Esophagus muscularis mucosa (tissue), 4 donors: ENCODE measurements at regions not wholly inside any gene's neighbourhood (a gene's known extent, or its start where the extent isn't known, plus 50 kb on each side); places are given as distances from the start of the nearest gene placed in this dataset.

Experiments used
- DNase-seq: peaks from one replicate; pipeline ENCODE4 v3.0.0-alpha.2; 2017; ENCODE audit errors: extremely low spot score
- H3K27ac ChIP-seq, 4 donors: fragments of 200-600 bp; sonication (generic); replicated peaks in 1 of 4; 1 replicate in 3 of 4; 2 replicates in 1 of 4; pipeline ENCODE4 v1.5.1; 2016 to 2019; ENCODE audit warnings: mild to moderate bottlenecking in 1 of 4
- H3K27me3 ChIP-seq, 4 donors: fragments of 200-600 bp; sonication (generic); one replicate each; pipeline versions ENCODE4 v1.5.1 to v1.6.0; 2016 to 2019
- H3K36me3 ChIP-seq, 4 donors: fragments of 200-600 bp; sonication (generic); one replicate each; pipeline ENCODE4 v1.5.1; 2016 to 2019
- H3K4me1 ChIP-seq, 4 donors: fragments of 200-600 bp; sonication (generic); one replicate each; pipeline ENCODE4 v1.5.1; 2016 to 2019
- H3K4me3 ChIP-seq, 4 donors: fragments of 200-600 bp; sonication (generic); 1 replicate in 2 of 4; 2 replicates in 2 of 4; pipeline ENCODE4 v1.5.1; 2016 to 2019; ENCODE audit warnings: mild to moderate bottlenecking in 4 of 4, moderate library complexity in 1 of 4
- H3K9me3 ChIP-seq, 4 donors: fragments of 200-600 bp; sonication (generic); 1 replicate in 3 of 4; 2 replicates in 1 of 4; pipeline ENCODE4 v1.5.1; 2016 to 2019
- CTCF ChIP-seq, 3 experiments: fragments of 200-600 bp in 2 of 3; fragments of 450-650 bp in 1 of 3; sonication (generic) in 2 of 3; IDR thresholded peaks; one replicate each; pipeline ENCODE4 v1.5.1; 2017 to 2019; ENCODE audit warnings: antibody characterized with exemption in 3 of 3, mild to moderate bottlenecking in 2 of 3, moderate library complexity in 1 of 3
- EP300 ChIP-seq: sonication (generic); formaldehyde crosslinking; IDR thresholded peaks from one replicate; pipeline ENCODE4 v1.6.1; 2017; ENCODE audit warnings: antibody characterized with exemption
- POLR2A ChIP-seq: fragments of 450-650 bp; IDR thresholded peaks from one replicate; pipeline ENCODE4 v1.6.1; 2017; ENCODE audit warnings: antibody characterized with exemption, moderate library complexity, mild to moderate bottlenecking, low read depth
- POLR2AphosphoS5 ChIP-seq, 2 donors: sonication (generic); formaldehyde crosslinking; IDR thresholded peaks; one replicate each; pipeline ENCODE4 v1.6.1; 2017; ENCODE audit warnings: antibody characterized with exemption in 2 of 2
- WGBS: methylation state at CpG from one replicate; pipeline ENCODE4 v1.1.5; 2018; 5-methylcytosine and 5-hydroxymethylcytosine counted together
- intact Hi-C: fragments of 100-400 bp; cut with DNase I; formaldehyde crosslinking; loops from one replicate; pipeline ENCODE4 v1.15.1; 2023

GRCh38 chr15:47484997-47485396 lies 232.3 kb upstream of the SEMA6D start:
- WGBS = 84% methylated on average over 2 of the region's 2 CpGs
- no peak for DNase-seq
- Histone ChIP-seq H3K4me3 (no peak overlapping the region), H3K9me3 (no peaks in the 10 kb centered on the region), H3K27ac (no peak overlapping the region), H3K27me3 (no peaks in the 10 kb centered on the region), H3K36me3 (no peaks in the 10 kb centered on the region), H3K4me1 (no peaks in the 10 kb centered on the region)
- no peak for TF ChIP-seq CTCF (IDR thresholded peaks at IDR 0.05)
- TF ChIP-seq POLR2AphosphoS5 (IDR thresholded peaks at IDR 0.05) = no peak
- no peak for TF ChIP-seq EP300
- TF ChIP-seq POLR2A = no peak
- intact Hi-C loops = no loop called here

- TF ChIP-seq POLR2AphosphoS5 (IDR thresholded peaks at IDR 0.05) = no peak
- no peak for TF ChIP-seq CTCF (IDR thresholded peaks at IDR 0.05)
- TF ChIP-seq EP300 = no peak
- no peak for TF ChIP-seq POLR2A
- no peaks in the 10 kb centered on the region for H3K36me3 ChIP-seq
- no peak for DNase-seq
- H3K4me1 ChIP-seq = no peaks in the 10 kb centered on the region
- H3K9me3 ChIP-seq = no peaks in the 10 kb centered on the region
- H3K4me3 ChIP-seq = no peak overlapping the region
- no peak overlapping the region for H3K27ac ChIP-seq
- H3K27me3 ChIP-seq = no peaks in the 10 kb centered on the region
- intact Hi-C loops = no loop called here
- 88% methylated on average over 2 of the region's 2 CpGs for WGBS
These were observed 231.9 kb upstream of the SEMA6D start for GRCh38 chr15:47485419-47485818.

DNA sequence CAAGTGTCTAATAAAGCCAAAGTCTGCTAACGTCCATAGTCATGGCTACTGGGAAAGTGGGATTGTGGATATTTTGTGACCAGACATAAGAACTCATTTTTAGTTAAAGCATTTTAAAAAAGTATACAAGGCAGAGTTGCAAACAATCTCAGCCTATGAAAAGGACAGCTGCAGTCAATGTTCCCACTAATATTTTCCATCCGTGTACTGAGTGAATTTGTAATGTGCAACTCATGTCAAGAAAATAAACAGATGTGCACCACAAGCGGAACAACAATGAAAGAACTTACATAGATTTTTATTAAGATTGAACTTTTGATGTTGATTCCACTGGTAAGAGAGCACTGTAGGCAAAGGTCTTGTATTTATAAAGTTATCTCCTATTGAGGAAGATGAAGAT lies 231.3 kb upstream of the SEMA6D start:
- 75% methylated on average over 3 of the region's 3 CpGs for WGBS
- Histone ChIP-seq H3K4me3 (no peak overlapping the region), H3K27me3 (no peaks in the 10 kb centered on the region), H3K36me3 (no peaks in the 10 kb centered on the region), H3K4me1 (no peaks in the 10 kb centered on the region), H3K9me3 (no peaks in the 10 kb centered on the region), H3K27ac (no peak overlapping the region)
- no peak for DNase-seq
- intact Hi-C loops = no loop called here
- TF ChIP-seq CTCF (IDR thresholded peaks at IDR 0.05) (no peak), POLR2A (no peak), POLR2AphosphoS5 (IDR thresholded peaks at IDR 0.05) (no peak), EP300 (no peak)

DNA sequence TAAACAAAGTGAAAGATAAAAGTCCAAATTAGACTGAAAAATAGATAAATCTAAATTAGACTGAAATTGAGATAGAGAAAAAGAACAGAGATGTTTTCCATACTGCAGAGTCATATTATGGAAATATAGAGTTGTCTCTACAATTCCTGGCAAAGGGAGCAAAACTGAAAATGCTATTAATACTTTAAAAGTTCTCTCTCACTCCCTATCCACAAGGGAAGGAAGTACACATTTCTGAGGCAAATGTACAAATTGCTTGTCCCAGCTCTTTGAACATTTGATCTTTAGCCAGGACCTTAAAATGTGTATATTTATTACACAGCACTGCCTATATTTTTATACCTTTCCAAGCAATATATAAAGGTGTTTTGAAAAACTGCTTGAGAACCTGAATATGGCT lies 225.1 kb upstream of the SEMA6D start:
- H3K27ac ChIP-seq = no peak overlapping the region
- H3K9me3 ChIP-seq = no peaks in the 10 kb centered on the region
- TF ChIP-seq POLR2AphosphoS5 (IDR thresholded peaks at IDR 0.05) (no peak), POLR2A (no peak), EP300 (no peak), CTCF (IDR thresholded peaks at IDR 0.05) (no peak)
- no peak overlapping the region for H3K4me3 ChIP-seq
- no peaks in the 10 kb centered on the region for H3K27me3 ChIP-seq
- H3K36me3 ChIP-seq = no peaks in the 10 kb centered on the region
- H3K4me1 ChIP-seq = no peaks in the 10 kb centered on the region
- no peak for DNase-seq
- intact Hi-C loops = no loop called here

GRCh38 chr15:47493357-47494247 lies 223.7 kb upstream of the SEMA6D start:
- no peak overlapping the region for H3K4me3 ChIP-seq
- no peak overlapping the region for H3K27ac ChIP-seq
- no peak for DNase-seq
- intact Hi-C loops = no loop called here
- TF ChIP-seq EP300 = no peak
- TF ChIP-seq CTCF (IDR thresholded peaks at IDR 0.05) = no peak
- no peak for TF ChIP-seq POLR2AphosphoS5 (IDR thresholded peaks at IDR 0.05)
- TF ChIP-seq POLR2A = no peak
- no peaks in the 10 kb centered on the region for H3K4me1 ChIP-seq
- H3K27me3 ChIP-seq = no peaks in the 10 kb centered on the region
- 85% methylated on average over 4 of the region's 4 CpGs for WGBS
- H3K36me3 ChIP-seq = no peaks in the 10 kb centered on the region
- no peaks in the 10 kb centered on the region for H3K9me3 ChIP-seq
